ACC112 (cell line): ENCODE measurements at regions not wholly inside any gene's neighbourhood (a gene's known extent, or its start where the extent isn't known, plus 50 kb on each side); places are given as distances from the start of the nearest gene placed in this dataset.

Source experiments
- H2AFZ ChIP-seq: fragments of 200-600 bp; sonication (generic); one replicate; pipeline ENCODE4 v1.6.0; 2017; ENCODE audit warnings: antibody characterized with exemption, low read length; ENCODE audit not compliant: unreplicated experiment
- H3K27ac ChIP-seq: fragments of 200-600 bp; sonication (generic); 2 replicates; pipeline ENCODE4 v1.5.1; 2014; ENCODE audit warnings: low read depth, mild to moderate bottlenecking, antibody characterized with exemption, low read length, moderate library complexity
- H3K27me3 ChIP-seq: fragments of 200-600 bp; sonication (generic); 2 replicates; pipeline ENCODE4 v1.6.1; 2014; ENCODE audit warnings: mild to moderate bottlenecking, antibody characterized with exemption, low read length, moderate library complexity, mixed read lengths; ENCODE audit not compliant: insufficient read depth
- H3K36me3 ChIP-seq: fragments of 200-600 bp; sonication (generic); 2 replicates; pipeline ENCODE4 v1.6.1; 2016; ENCODE audit warnings: mild to moderate bottlenecking, antibody characterized with exemption, low read length, moderate library complexity, mixed read lengths; ENCODE audit not compliant: insufficient read depth
- H3K4me1 ChIP-seq: fragments of 200-600 bp; sonication (generic); one replicate; pipeline ENCODE4 v1.6.1; 2016; ENCODE audit warnings: low read length, mixed read lengths; ENCODE audit not compliant: insufficient read depth, unreplicated experiment, control insufficient read depth
- H3K4me3 ChIP-seq: fragments of 200-600 bp; sonication (generic); 2 replicates; pipeline ENCODE4 v1.5.1; 2014; ENCODE audit warnings: mild to moderate bottlenecking, low read depth, low read length
- H3K79me2 ChIP-seq: fragments of 200-600 bp; sonication (generic); one replicate; pipeline ENCODE4 v1.6.0; 2016; ENCODE audit warnings: low read length; ENCODE audit not compliant: control insufficient read depth, unreplicated experiment, insufficient read depth

GRCh38 chr4:170247596-170247995 lies 157.8 kb upstream of the AADAT start:
- 0 out of 2 replicates have a peak, but pooled peaks cover 3% of the 10 kb centered on the region for H3K27me3 ChIP-seq
- no peaks in the 10 kb centered on the region for H3K36me3 ChIP-seq
- H3K79me2 ChIP-seq, result no peaks in the 10 kb centered on the region
- no peak overlapping the region for H3K4me3 ChIP-seq
- no peak overlapping the region for H3K27ac ChIP-seq
- H2AFZ ChIP-seq, result no peak overlapping the region
- no peaks in the 10 kb centered on the region for H3K4me1 ChIP-seq

GRCh38 chr4:170243662-170244288 lies 154.0 kb upstream of the AADAT start:
- 0 out of 2 replicates have a peak, but pooled peaks cover 3% of the 10 kb centered on the region for H3K27me3 ChIP-seq
- H3K79me2 ChIP-seq, result no peaks in the 10 kb centered on the region
- no peaks in the 10 kb centered on the region for H3K36me3 ChIP-seq
- no peak overlapping the region for H2AFZ ChIP-seq
- no peaks in the 10 kb centered on the region for H3K4me1 ChIP-seq
- H3K27ac ChIP-seq, result no peak overlapping the region
- no peak overlapping the region for H3K4me3 ChIP-seq

GRCh38 chr4:170242471-170242870 lies 152.7 kb upstream of the AADAT start:
- H3K27ac ChIP-seq, result no peak overlapping the region
- H3K4me1 ChIP-seq, result no peaks in the 10 kb centered on the region
- H3K79me2 ChIP-seq, result no peaks in the 10 kb centered on the region
- H2AFZ ChIP-seq, result no peak overlapping the region
- H3K4me3 ChIP-seq, result no peak overlapping the region
- 0 out of 2 replicates have a peak, but pooled peaks cover 3% of the 10 kb centered on the region for H3K27me3 ChIP-seq
- no peaks in the 10 kb centered on the region for H3K36me3 ChIP-seq

GRCh38 chr4:170234800-170235199 lies 145.0 kb upstream of the AADAT start:
- Histone ChIP-seq H3K36me3 (no peaks in the 10 kb centered on the region), H3K27ac (no peak overlapping the region), H3K79me2 (no peaks in the 10 kb centered on the region), H3K4me1 (no peaks in the 10 kb centered on the region), H3K27me3 (no peaks in the 10 kb centered on the region), H2AFZ (no peak overlapping the region), H3K4me3 (no peak overlapping the region)

- Histone ChIP-seq H3K4me3 (no peak overlapping the region), H3K79me2 (no peaks in the 10 kb centered on the region), H3K27me3 (no peaks in the 10 kb centered on the region), H3K27ac (no peak overlapping the region), H2AFZ (no peak overlapping the region), H3K36me3 (no peaks in the 10 kb centered on the region), H3K4me1 (no peaks in the 10 kb centered on the region)
These were observed 141.6 kb upstream of the AADAT start for GRCh38 chr4:170231377-170231776.

- no peak overlapping the region for H2AFZ ChIP-seq
- H3K36me3 ChIP-seq, result no peaks in the 10 kb centered on the region
- no peak overlapping the region for H3K4me3 ChIP-seq
- H3K27ac ChIP-seq, result no peak overlapping the region
- H3K27me3 ChIP-seq, result no peaks in the 10 kb centered on the region
- H3K4me1 ChIP-seq, result no peaks in the 10 kb centered on the region
- H3K79me2 ChIP-seq, result no peaks in the 10 kb centered on the region
These were observed 140.5 kb upstream of the AADAT start for GRCh38 chr4:170230242-170230641.

- Histone ChIP-seq H3K27ac (no peak overlapping the region), H3K36me3 (no peaks in the 10 kb centered on the region), H3K79me2 (no peaks in the 10 kb centered on the region), H2AFZ (no peak overlapping the region), H3K27me3 (no peaks in the 10 kb centered on the region), H3K4me1 (no peaks in the 10 kb centered on the region), H3K4me3 (no peak overlapping the region)
These were observed 139.2 kb upstream of the AADAT start for GRCh38 chr4:170229006-170229405.

- Histone ChIP-seq H3K27me3 (no peaks in the 10 kb centered on the region), H2AFZ (no peak overlapping the region), H3K27ac (no peak overlapping the region), H3K4me3 (no peak overlapping the region), H3K36me3 (no peaks in the 10 kb centered on the region), H3K79me2 (no peaks in the 10 kb centered on the region), H3K4me1 (no peaks in the 10 kb centered on the region)
These were observed 138.2 kb upstream of the AADAT start for GRCh38 chr4:170227928-170228327.

- H3K27ac ChIP-seq, result no peak overlapping the region
- H3K79me2 ChIP-seq, result no peaks in the 10 kb centered on the region
- no peaks in the 10 kb centered on the region for H3K36me3 ChIP-seq
- H3K27me3 ChIP-seq, result no peaks in the 10 kb centered on the region
- no peak overlapping the region for H2AFZ ChIP-seq
- H3K4me1 ChIP-seq, result no peaks in the 10 kb centered on the region
- no peak overlapping the region for H3K4me3 ChIP-seq
These were observed 136.5 kb upstream of the AADAT start for GRCh38 chr4:170226288-170226687.

GRCh38 chr4:170214731-170215130 lies 125.0 kb upstream of the AADAT start:
- Histone ChIP-seq H3K27ac (no peak overlapping the region), H3K27me3 (no peaks in the 10 kb centered on the region), H3K4me1 (no peaks in the 10 kb centered on the region), H3K36me3 (no peaks in the 10 kb centered on the region), H2AFZ (no peak overlapping the region), H3K4me3 (no peak overlapping the region), H3K79me2 (no peaks in the 10 kb centered on the region)

GRCh38 chr4:170214101-170214500 lies 124.3 kb upstream of the AADAT start:
- Histone ChIP-seq H2AFZ (no peak overlapping the region), H3K4me1 (no peaks in the 10 kb centered on the region), H3K27ac (no peak overlapping the region), H3K79me2 (no peaks in the 10 kb centered on the region), H3K4me3 (no peak overlapping the region), H3K27me3 (no peaks in the 10 kb centered on the region), H3K36me3 (no peaks in the 10 kb centered on the region)
